Chondrocyte (in vitro differentiated cells): ENCODE measurements at regions not wholly inside any gene's neighbourhood (a gene's known extent, or its start where the extent isn't known, plus 50 kb on each side); places are given as distances from the start of the nearest gene placed in this dataset.

ENCODE experiments used
- DNase-seq: peaks from one replicate; pipeline ENCODE4 v3.0.0; 2021; ENCODE audit warnings: mixed read lengths, low spot score
- H3K27ac Mint-ChIP-seq: one replicate; pipeline ENCODE4 v1.8.0; 2021; ENCODE audit warnings: mild to moderate bottlenecking, moderate library complexity, mixed read lengths; ENCODE audit not compliant: unreplicated experiment
- H3K27me3 Mint-ChIP-seq: 2 replicates; pipeline ENCODE4 v1.8.0; 2021; ENCODE audit warnings: low read depth, mixed read lengths
- H3K36me3 Mint-ChIP-seq: 2 replicates; pipeline ENCODE4 v1.8.0; 2021; ENCODE audit warnings: low read depth, mixed read lengths
- H3K4me1 Mint-ChIP-seq: 2 replicates; pipeline ENCODE4 v1.8.0; 2021; ENCODE audit warnings: low read depth, mild to moderate bottlenecking, mixed read lengths
- H3K4me3 Mint-ChIP-seq: one replicate; pipeline ENCODE4 v1.8.0; 2021; ENCODE audit warnings: mild to moderate bottlenecking, moderate library complexity, mixed read lengths; ENCODE audit not compliant: unreplicated experiment
- H3K9me3 Mint-ChIP-seq: 2 replicates; pipeline ENCODE4 v1.8.0; 2021; ENCODE audit warnings: low read depth, mixed read lengths
- TF ChIP-seq, protein P1 (sequence below): fragments of 200-600 bp; sonication (generic); IDR thresholded peaks from 2 replicates; pipeline ENCODE4 v1.5.0; 2021; ENCODE audit warnings: antibody characterized with exemption, mild to moderate bottlenecking, moderate library complexity

DNA sequence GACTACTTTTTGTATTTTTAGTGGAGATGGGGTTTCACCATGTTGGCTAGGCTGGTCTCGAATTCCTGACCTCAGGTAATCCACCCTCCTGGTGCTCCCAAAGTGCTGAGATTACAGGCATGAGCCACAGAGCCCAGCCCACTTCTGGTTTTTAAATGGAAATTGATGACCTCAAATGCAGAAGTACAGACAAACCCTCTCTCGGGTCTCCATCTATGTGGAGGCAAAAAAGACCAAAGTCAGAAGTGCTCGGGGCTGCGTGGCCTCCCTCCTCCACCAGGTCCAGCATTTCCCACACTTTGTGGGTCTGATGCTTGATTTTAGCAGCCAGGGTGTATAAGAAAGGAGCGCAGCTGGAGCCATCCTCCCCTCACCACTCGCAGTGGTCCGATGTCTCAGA, 187.3 kb upstream of the AUTS2 start:
- Mint-ChIP-seq H3K4me3 (no peak overlapping the region), H3K27ac (no peak overlapping the region), H3K4me1 (peaks cover 6% of the 10 kb centered on the region), H3K36me3 (no peaks in the 10 kb centered on the region), H3K27me3 (no peaks in the 10 kb centered on the region), H3K9me3 (peaks cover 6% of the 10 kb centered on the region)
- TF ChIP-seq, protein P1, sequence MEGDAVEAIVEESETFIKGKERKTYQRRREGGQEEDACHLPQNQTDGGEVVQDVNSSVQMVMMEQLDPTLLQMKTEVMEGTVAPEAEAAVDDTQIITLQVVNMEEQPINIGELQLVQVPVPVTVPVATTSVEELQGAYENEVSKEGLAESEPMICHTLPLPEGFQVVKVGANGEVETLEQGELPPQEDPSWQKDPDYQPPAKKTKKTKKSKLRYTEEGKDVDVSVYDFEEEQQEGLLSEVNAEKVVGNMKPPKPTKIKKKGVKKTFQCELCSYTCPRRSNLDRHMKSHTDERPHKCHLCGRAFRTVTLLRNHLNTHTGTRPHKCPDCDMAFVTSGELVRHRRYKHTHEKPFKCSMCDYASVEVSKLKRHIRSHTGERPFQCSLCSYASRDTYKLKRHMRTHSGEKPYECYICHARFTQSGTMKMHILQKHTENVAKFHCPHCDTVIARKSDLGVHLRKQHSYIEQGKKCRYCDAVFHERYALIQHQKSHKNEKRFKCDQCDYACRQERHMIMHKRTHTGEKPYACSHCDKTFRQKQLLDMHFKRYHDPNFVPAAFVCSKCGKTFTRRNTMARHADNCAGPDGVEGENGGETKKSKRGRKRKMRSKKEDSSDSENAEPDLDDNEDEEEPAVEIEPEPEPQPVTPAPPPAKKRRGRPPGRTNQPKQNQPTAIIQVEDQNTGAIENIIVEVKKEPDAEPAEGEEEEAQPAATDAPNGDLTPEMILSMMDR: no peak
- no peak for DNase-seq

DNA sequence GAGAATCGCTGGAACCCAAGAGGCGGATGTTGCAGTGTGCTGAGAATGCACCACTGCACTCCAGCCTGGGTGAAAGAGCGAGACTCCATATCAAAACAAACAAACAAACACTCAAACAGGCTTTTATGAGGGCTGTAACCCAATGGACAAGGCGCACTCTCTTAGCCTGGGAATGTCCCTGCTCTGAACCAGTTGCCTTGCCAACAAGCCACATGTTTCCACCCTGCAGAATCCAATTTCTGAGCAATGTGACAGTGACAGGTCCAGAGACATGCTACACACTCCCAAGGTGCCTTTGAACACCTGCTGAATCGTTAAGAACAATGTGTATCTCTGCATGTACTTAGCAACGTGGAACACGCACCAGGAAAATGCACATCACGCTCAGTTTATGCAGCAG, 186.8 kb upstream of the AUTS2 start:
- Mint-ChIP-seq H3K4me1 (peaks cover 6% of the 10 kb centered on the region), H3K27ac (no peak overlapping the region), H3K27me3 (no peaks in the 10 kb centered on the region), H3K36me3 (no peaks in the 10 kb centered on the region), H3K4me3 (no peak overlapping the region), H3K9me3 (peaks cover 6% of the 10 kb centered on the region)
- TF ChIP-seq, protein P1: no peak
- no peak for DNase-seq

DNA sequence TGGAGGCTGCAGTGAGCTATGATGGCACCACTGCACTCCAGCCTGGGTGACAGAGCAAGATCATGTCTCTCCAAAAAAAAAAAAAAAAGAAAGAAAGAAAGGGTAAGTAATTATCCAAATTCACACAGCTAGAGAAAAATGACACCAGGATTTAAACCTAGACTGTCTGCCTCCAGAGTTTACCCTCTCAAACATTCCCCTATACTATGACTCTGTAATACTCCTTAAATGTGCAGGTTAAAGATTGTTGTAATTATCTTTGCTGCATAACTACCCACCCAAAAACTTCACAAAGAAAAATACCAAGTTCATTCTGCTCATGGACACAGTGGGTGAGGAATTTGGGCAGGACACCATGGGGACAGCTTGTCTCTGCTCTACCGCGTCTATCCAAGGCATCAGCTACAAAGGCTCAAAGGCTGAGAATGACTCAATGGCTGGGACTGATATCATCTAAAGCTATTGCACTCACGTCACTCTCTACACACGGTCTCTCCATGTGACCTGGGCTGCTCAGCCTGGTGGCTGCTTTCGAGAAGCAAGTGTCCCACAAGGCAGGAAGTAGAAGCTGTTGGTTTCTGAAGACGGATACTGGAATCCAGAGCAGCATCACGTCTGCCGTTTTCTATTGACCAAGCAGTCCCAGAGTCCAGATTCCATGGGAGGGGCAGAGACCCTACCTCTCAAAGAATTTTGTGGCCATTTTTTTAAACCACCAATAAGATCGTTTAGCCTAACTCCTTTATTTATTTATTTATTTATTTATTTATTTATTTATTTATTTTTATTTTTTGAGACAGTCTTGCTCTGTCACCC, 185.7 kb upstream of the AUTS2 start:
- Mint-ChIP-seq H3K36me3 (no peaks in the 10 kb centered on the region), H3K27ac (peak overlapping the region; percentile 84), H3K4me1 (peaks cover 6% of the 10 kb centered on the region), H3K9me3 (peaks cover 12% of the 10 kb centered on the region), H3K4me3 (no peak overlapping the region), H3K27me3 (no peaks in the 10 kb centered on the region)
- DNase-seq: no peak
- TF ChIP-seq, protein P1: no peak

GRCh38 chr7:69414555-69414954, 183.7 kb upstream of the AUTS2 start:
- H3K36me3 Mint-ChIP-seq: no peaks in the 10 kb centered on the region
- no peaks in the 10 kb centered on the region for H3K27me3 Mint-ChIP-seq
- no peak overlapping the region for H3K27ac Mint-ChIP-seq
- peaks cover 15% of the 10 kb centered on the region for H3K9me3 Mint-ChIP-seq
- peaks cover 17% of the 10 kb centered on the region for H3K4me1 Mint-ChIP-seq
- H3K4me3 Mint-ChIP-seq: no peak overlapping the region
- TF ChIP-seq, protein P1: no peak
- DNase-seq: no peak

GRCh38 chr7:69418869-69419670, 179.2 kb upstream of the AUTS2 start:
- DNase-seq: no peak
- H3K4me3 Mint-ChIP-seq: peak overlapping the region; percentile 49
- H3K4me1 Mint-ChIP-seq: peaks cover 40% of the 10 kb centered on the region
- no peaks in the 10 kb centered on the region for H3K27me3 Mint-ChIP-seq
- peaks cover 15% of the 10 kb centered on the region for H3K9me3 Mint-ChIP-seq
- TF ChIP-seq, protein P1: peak; percentile 49
- H3K27ac Mint-ChIP-seq: peak overlapping the region; percentile 91
- H3K36me3 Mint-ChIP-seq: no peaks in the 10 kb centered on the region
